Nephron (organoid): ENCODE measurements at regions not wholly inside any gene's neighbourhood (a gene's known extent, or its start where the extent isn't known, plus 50 kb on each side); places are given as distances from the start of the nearest gene placed in this dataset.

Source experiments
- H3K27ac Mint-ChIP-seq, 3 experiments: 2 replicates each; pipeline ENCODE4 v1.8.0; 2020; ENCODE audit warnings: mixed read lengths in 3 of 3, mild to moderate bottlenecking in 2 of 3, moderate library complexity in 1 of 3
- H3K27me3 Mint-ChIP-seq: 2 replicates; pipeline ENCODE4 v1.8.0; 2021; ENCODE audit warnings: low read depth, mild to moderate bottlenecking, moderate library complexity, mixed read lengths
- H3K36me3 Mint-ChIP-seq: 2 replicates; pipeline ENCODE4 v1.8.0; 2020; ENCODE audit warnings: low read depth, mixed read lengths
- H3K4me1 Mint-ChIP-seq: 2 replicates; pipeline ENCODE4 v1.8.0; 2020; ENCODE audit warnings: mixed read lengths
- H3K4me3 Mint-ChIP-seq, 3 experiments: 2 replicates each; pipeline ENCODE4 v1.8.0; 2020; ENCODE audit warnings: mild to moderate bottlenecking in 3 of 3, mixed read lengths in 3 of 3, moderate library complexity in 2 of 3
- H3K9me3 Mint-ChIP-seq: 2 replicates; pipeline ENCODE4 v1.8.0; 2020; ENCODE audit warnings: mixed read lengths
- CTCF ChIP-seq, 3 experiments: fragments of 200-600 bp; sonication (generic); IDR thresholded peaks; one replicate each; pipeline ENCODE4 v1.5.0; 2021; ENCODE audit warnings: antibody characterized with exemption in 3 of 3; ENCODE audit not compliant: unreplicated experiment in 3 of 3

GRCh38 chr9:78578072-78578471 is 281.1 kb downstream of the PSAT1 start:
- Mint-ChIP-seq H3K36me3 (no peaks in the 10 kb centered on the region), H3K9me3 (no peaks in the 10 kb centered on the region), H3K4me3 (no peak overlapping the region), H3K27ac (no peak overlapping the region), H3K4me1 (peaks cover 26% of the 10 kb centered on the region), H3K27me3 (peaks cover 7% of the 10 kb centered on the region)
- TF ChIP-seq CTCF (IDR thresholded peaks at IDR 0.05; ENCODE audit: unreplicated experiment in 3 of 3): no peak

- no peaks in the 10 kb centered on the region for H3K9me3 Mint-ChIP-seq
- TF ChIP-seq CTCF (IDR thresholded peaks at IDR 0.05; ENCODE audit: unreplicated experiment in 3 of 3): no peak
- H3K27me3 Mint-ChIP-seq: no peaks in the 10 kb centered on the region
- peaks cover 5% of the 10 kb centered on the region for H3K4me1 Mint-ChIP-seq
- H3K36me3 Mint-ChIP-seq: no peaks in the 10 kb centered on the region
- no peak overlapping the region for H3K27ac Mint-ChIP-seq
- no peak overlapping the region for H3K4me3 Mint-ChIP-seq
These were observed 285.9 kb downstream of the PSAT1 start for GRCh38 chr9:78582821-78583220.

GRCh38 chr9:78584589-78584988 is 287.7 kb downstream of the PSAT1 start:
- H3K27ac Mint-ChIP-seq: no peak overlapping the region
- TF ChIP-seq CTCF (IDR thresholded peaks at IDR 0.05; ENCODE audit: unreplicated experiment in 3 of 3): no peak
- no peaks in the 10 kb centered on the region for H3K27me3 Mint-ChIP-seq
- peaks cover 4% of the 10 kb centered on the region for H3K9me3 Mint-ChIP-seq
- H3K4me1 Mint-ChIP-seq: no peaks in the 10 kb centered on the region
- no peak overlapping the region for H3K4me3 Mint-ChIP-seq
- no peaks in the 10 kb centered on the region for H3K36me3 Mint-ChIP-seq

GRCh38 chr9:78585909-78586308 is 289.0 kb downstream of the PSAT1 start:
- Mint-ChIP-seq H3K9me3 (peaks cover 4% of the 10 kb centered on the region), H3K4me3 (no peak overlapping the region), H3K27me3 (no peaks in the 10 kb centered on the region), H3K27ac (no peak overlapping the region), H3K4me1 (no peaks in the 10 kb centered on the region), H3K36me3 (no peaks in the 10 kb centered on the region)
- no peak for TF ChIP-seq CTCF (IDR thresholded peaks at IDR 0.05; ENCODE audit: unreplicated experiment in 3 of 3)

GRCh38 chr9:78590068-78590467 is 293.1 kb downstream of the PSAT1 start:
- H3K36me3 Mint-ChIP-seq: no peaks in the 10 kb centered on the region
- H3K9me3 Mint-ChIP-seq: peaks cover 4% of the 10 kb centered on the region
- H3K4me3 Mint-ChIP-seq: no peak overlapping the region
- H3K27me3 Mint-ChIP-seq: no peaks in the 10 kb centered on the region
- TF ChIP-seq CTCF (IDR thresholded peaks at IDR 0.05; ENCODE audit: unreplicated experiment in 3 of 3): no peak
- H3K27ac Mint-ChIP-seq: no peak overlapping the region
- H3K4me1 Mint-ChIP-seq: peaks cover 7% of the 10 kb centered on the region

GRCh38 chr9:78592811-78593210 is 295.9 kb downstream of the PSAT1 start:
- Mint-ChIP-seq H3K4me3 (no peak overlapping the region), H3K9me3 (peaks cover 4% of the 10 kb centered on the region), H3K27ac (no peak overlapping the region), H3K27me3 (no peaks in the 10 kb centered on the region), H3K4me1 (peaks cover 7% of the 10 kb centered on the region), H3K36me3 (no peaks in the 10 kb centered on the region)
- TF ChIP-seq CTCF (IDR thresholded peaks at IDR 0.05; ENCODE audit: unreplicated experiment in 3 of 3): no peak
